HG03354 (cell line): ENCODE measurements at regions not wholly inside any gene's neighbourhood (a gene's known extent, or its start where the extent isn't known, plus 50 kb on each side); places are given as distances from the start of the nearest gene placed in this dataset.
"Not testable (repeated sequence)": the region's sequence is repeated elsewhere in the genome, so short reads cannot be mapped to it uniquely, and the experiment has no call there.

Experiments
- ATAC-seq: cut with Tn5 transposase; IDR thresholded peaks from one replicate; pipeline ENCODE4 v1.9.1; 2021; ENCODE audit warnings: mild to moderate bottlenecking; ENCODE audit not compliant: unreplicated experiment, poor library complexity, severe bottlenecking

DNA sequence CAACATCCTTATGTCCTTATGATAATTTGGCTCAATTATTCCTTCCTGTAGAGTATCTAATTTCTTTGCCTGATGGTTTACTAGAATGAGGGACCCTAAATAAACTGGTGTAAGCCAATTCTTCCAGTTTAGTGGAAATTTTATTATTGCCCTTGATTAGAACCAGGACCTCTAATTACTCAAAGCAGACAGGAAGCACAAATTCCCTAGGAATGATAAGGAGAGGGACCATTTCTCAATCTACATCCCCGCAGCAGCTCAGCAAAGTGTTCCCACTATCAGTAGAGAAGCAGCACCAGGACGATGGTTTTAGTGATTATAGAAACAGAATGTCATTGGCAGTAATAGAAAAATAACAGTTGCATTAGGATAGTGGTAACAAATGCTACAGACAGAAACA is 97.1 kb downstream of the PLPPR4 start:
- no peak for ATAC-seq

DNA sequence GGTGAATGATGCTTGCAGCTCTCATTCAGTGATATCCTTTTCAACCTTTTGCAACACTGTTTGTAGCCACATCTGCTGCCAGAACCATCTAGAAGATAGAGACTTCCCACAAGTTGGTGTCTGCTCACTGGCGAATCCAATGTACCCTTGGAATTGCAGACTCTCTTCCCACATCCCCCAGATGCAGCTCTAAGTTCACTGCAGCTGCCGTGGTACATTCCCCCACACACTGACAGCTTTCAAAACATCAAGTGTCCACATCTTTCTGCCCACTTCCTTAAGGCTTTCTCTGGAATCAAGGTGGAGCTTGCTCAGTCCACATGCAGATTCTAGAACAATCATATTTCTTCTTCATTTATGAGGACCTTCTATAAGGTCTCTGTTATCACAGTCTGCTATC is 99.2 kb downstream of the PLPPR4 start:
- no peak for ATAC-seq

DNA sequence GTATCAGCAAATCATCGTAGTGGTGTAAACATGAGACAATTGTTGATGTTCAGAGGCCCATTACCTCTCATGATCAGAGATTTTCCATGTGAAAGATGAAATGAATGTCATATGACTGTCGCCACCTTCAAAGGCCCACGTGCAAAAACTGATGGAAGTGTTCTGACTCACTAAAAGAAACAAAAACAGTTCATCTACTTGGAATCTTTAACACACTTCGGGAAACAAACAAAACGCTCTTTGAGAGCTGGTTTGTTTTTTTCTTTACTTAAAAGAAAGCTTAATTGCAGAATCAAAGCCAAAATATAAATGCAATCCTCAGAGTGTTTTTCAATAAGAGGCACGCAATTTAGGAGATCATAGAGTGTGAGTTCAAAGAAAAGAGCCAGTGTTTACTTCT is 100.8 kb downstream of the PLPPR4 start:
- no peak for ATAC-seq

DNA sequence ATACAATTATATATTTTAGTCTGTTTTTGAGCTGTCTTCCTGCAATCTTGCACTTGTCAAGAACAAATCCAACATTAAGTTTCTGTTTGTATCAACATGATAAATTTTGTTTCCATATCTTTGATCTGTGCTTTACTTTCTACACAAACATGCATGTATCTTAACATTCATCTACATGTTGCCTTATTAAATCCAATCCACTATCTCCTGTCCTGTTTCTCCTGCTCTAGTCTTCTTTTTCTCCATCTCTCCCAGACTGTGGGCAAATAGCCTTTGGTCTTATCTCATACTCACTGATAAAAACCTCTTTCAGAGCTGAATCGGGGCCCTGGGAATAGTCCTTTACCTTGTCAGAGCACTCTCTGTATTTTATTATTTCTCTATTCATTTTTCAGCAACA is 101.3 kb downstream of the PLPPR4 start:
- ATAC-seq, result no peak

DNA sequence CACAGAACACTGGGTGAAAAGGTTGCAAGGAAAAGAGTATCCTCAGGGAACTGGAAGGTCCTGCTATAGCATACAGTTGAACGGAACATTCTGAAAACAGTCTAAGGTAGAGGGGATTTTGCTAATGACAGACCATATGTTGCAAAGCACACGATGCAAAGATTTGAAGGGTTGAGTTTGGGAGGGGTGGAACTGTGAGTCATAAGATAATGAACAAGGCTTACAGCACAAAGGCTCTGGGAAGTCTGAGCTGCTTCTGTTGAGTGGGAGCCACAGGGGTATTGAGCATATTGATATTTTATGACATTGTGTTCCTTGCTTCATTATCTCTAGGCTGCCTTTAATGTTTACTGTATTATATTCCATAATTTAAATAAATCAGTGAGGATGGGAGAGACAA is 104.9 kb downstream of the PLPPR4 start:
- ATAC-seq, result no peak

DNA sequence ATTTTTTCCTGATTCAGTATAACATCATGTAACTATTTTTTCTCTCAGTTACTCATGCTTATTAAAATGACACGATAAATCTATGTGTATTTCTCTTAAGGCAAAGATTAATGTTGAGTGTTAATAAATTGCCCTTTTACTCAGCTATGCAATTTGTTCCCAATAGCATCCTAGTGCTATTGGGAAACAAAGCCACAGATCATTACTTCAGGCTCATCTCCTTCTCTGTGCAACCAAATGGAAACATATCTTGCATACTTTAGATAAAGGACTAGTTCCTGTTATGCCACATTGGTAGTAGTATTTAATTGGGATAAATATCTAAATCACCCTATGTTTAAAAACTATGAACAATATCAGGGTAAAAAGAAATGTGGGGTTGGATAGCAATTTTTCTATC is 106.2 kb downstream of the PLPPR4 start:
- no peak for ATAC-seq

DNA sequence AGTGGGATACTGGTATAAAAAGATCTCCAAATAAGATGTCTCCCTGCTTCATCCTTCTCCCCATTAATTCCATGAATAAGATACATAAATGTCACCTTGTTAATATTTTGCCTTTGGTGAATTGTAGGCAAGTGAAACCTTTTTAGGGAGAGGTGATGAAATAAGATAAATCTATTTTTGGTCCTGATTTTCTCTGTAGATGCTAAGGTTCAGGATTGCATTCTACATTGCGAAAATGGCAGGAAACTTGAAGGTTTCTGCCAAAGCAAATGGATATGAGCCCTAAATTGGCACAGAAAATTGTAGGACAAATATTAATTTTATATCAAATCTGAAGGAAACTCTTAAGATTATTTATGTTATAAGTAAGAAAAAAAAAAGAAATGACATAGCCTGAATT is 107.1 kb downstream of the PLPPR4 start:
- ATAC-seq, result no peak

DNA sequence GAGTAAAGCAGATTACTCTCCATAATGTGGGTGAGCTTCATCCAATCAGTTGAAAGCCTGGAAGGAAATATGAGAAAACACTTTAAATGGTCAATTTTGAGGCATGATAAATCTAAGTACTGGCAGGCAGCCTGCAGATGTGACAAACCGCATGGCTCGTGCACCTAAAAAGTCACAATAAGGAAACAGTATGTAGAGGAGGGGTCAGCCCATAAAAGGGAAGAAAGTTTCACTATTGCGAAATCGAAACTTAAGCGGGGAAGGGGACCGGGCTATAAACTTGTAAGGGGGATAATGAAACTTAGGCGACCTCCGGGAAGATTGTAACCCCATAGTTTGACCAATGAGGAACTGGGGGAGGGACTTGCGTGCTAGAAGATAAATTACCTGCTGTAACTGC is 109.8 kb downstream of the PLPPR4 start:
- ATAC-seq, result no peak

DNA sequence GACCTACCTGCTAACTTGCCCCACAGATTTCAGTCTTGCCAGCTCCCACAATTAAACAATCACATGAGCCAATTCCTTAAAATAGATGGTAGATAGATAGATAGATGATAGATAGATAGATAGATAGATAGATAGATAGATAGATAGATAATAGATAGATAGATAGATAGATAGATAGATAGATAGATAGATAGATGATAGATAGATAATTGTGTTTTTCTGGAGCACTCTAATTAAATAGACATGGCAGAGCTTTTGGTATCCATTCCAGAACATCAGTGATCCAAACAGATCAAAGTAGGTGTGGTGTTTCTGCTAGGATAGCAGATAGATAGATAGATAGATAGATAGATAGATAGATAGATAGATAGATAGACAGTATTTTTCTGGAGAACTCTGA is 110.4 kb downstream of the PLPPR4 start:
- not testable (repeated sequence) for ATAC-seq

DNA sequence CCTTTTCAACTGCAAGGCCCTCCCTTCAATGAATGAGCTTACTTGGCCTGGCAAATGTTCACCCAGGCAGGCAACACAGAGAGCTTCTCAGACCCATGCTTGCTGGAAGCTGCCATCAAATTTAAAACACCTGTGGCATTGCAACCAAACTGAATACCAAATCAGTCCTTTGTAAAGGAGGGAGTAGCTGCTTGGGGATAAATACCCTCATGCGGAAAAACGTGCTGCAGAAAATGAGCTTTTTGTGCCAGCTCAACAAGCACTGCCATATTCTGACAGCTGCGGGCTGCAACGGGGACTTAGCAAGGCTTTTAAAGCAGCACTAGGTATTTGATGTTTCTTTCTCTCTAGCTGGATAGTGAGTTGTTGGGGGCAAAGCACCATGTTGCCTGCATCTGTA is 119.7 kb downstream of the PLPPR4 start:
- no peak for ATAC-seq

DNA sequence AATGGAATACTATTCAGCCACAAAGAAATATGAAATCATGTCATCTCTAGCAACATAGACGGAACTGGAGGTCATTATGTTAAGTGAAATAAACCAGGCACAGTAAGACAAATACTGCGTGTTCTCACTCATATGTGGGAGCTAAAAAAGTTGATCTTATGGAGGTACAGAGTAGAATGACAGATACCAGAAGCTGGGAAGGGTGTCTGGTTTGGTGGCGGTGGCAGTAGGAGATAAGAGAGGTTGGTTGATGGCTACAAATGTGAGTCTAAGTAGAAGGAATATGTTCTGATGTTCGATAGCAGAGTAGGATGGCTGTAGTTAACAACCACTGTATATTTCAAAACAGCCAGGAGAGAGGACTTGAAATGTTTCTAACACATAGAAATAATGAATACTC is 121.6 kb downstream of the PLPPR4 start:
- ATAC-seq, result no peak

DNA sequence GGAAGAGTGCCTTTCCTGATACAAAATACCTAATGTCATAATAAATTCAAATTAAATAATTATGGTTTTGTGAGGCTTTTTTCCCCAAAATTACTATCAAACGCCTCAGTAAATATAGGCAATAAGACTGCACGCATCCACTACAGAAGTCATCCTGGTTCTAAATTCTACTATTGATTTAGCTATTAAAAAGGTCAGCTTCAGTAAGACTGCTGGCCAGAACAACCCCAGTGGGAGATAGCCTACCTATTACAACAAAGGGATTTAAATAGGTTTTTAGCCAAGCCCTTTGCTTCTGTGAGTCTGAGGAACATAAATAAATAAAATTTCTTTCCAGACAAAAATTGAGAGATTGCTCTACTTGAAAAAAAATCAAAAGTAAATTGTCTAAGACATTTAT is 132.1 kb downstream of the PLPPR4 start:
- ATAC-seq, result no peak

DNA sequence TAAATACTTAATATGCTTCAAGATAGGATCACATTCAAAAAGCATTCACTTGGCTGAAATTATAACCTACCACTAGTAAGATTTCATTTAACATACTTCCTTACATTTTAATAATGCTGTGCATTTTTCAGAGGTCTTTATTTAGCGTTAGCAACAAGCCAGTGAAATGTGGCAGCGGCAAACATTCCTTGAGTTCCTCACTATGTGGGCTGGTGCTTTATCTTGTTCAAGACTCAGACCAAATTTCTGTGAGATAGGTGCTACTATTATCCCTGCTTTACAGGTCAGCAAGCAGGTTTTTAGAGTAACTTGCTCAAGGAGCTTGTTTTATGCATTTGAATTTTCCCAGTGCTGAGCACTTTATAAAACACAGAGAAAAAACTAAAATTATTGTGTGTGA is 132.7 kb downstream of the PLPPR4 start:
- ATAC-seq, result no peak

DNA sequence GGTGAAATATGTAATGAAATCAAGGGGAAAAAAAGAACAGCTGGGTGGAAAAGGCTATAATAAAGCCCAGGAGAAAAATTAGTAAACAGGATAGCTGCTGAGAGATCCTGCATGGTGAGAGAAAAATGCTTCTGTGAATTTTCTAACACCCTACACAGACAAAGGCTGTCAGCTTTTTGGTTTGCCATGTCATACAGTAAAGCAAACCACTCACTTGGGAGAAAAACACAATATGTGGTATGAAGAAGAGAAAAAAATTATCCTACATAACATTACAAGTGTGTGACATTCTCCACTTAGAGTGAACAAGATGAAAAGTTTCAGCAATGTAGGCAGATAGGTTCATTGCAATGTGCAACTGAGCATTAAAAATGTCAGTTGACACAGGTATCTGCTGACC is 133.6 kb downstream of the PLPPR4 start:
- no peak for ATAC-seq

DNA sequence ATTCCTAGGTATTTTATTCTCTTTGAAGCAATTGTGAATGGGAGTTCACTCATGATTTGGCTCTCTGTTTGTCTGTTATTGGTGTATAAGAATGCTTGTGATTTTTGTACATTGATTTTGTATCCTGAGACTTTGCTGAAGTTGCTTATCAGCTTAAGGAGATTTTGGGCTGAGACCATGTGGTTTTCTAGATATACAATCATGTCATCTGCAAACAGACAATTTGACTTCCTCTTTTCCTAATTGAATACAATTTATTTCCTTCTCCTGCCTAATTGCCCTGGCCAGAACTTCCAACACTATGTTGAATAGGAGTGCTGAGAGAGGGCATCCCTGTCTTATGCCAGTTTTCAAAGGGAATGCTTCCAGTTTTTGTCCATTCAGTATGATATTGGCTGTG is 137.3 kb downstream of the PLPPR4 start:
- ATAC-seq, result not testable (repeated sequence)

DNA sequence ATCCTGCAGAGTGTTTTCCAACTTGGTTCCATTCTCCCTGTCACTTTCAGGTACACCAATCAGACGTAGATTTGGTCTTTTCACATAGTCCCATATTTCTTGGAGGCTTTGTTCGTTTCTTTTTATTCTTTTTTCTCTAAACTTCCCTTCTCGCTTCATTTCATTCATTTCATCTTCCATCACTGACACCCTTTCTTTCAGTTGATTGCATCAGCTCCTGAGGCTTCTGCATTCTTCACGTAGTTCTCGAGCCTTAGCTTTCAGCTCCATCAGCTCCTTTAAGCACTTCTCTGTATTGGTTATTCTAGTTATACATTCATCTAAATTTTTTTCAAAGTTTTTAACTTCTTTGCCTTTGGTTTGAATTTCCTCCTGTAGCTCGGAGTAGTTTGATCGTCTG is 140.1 kb downstream of the PLPPR4 start:
- ATAC-seq, result not testable (repeated sequence)

DNA sequence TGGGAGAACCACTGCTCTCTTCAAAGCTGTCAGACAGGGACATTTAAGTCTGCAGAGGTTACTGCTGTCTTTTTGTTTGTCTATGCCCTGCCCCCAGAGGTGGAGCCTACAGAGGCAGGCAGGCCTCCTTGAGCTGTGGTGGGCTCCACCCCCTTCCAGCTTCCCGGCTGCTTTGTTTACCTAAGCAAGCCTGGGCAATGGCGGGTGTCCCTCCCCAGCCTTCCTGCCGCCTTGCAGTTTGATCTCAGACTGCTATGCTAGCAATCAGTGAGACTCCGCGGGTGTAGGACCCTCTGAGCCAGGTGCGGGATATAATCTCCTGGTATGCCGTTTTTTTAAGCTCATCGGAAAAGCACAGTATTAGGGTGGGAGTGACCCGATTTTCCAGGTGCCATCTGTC is 141.0 kb downstream of the PLPPR4 start:
- not testable (repeated sequence) for ATAC-seq

DNA sequence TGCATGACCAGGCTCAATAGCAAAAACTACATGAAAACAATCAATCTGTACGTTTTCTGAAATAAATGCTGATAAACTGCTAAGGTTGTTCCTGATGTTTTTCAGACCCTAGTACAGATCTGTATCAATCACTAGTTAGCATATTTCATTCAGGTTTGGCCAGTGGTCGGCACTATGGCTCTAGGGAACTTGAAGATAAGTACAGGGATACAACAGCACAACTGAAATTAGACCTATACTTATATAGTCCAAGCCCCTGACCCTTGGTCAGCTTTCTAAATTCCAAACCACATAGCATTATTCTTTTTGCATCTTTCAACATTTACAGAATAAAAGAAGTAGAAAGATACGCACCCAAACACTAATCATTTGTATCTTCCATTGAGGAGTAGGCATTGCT is 142.7 kb downstream of the PLPPR4 start:
- no peak for ATAC-seq

DNA sequence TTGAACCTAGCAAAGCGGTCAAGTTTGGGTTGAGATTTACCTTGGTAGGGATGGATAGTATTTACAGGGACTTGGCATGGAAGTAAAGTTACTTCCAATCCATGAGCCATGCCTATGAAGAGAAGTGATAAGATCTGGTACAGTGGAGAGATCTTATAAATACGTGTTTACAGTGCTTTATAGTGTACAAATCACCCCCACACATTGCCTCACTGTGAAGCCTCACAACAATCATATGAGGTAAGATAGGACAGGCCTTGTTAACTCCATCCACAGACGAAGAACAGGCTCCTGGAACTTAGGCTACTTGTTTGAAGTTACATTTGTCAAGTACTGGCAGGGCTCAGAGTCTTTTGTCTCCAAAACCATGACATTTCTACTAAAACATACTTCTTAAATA is 159.8 kb downstream of the PLPPR4 start:
- no peak for ATAC-seq

DNA sequence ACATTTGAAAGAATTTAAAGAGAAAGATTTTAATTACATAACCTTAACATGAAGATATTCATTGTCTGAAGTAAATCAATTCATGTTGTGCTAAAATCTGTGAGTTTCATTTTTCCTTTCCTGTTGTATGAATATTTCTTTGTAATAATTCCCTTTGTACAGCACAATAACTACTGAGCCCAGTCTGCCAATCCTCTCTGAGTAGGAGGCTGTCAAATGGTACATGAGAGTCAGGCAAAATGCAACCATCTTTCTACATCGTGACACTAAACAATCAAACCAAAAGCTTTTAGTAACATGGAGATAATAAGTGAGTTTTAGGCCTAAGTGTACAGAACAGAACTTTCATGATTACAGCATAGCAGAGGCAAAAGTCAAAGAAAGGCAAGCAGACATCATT is 165.5 kb downstream of the PLPPR4 start:
- no peak for ATAC-seq

DNA sequence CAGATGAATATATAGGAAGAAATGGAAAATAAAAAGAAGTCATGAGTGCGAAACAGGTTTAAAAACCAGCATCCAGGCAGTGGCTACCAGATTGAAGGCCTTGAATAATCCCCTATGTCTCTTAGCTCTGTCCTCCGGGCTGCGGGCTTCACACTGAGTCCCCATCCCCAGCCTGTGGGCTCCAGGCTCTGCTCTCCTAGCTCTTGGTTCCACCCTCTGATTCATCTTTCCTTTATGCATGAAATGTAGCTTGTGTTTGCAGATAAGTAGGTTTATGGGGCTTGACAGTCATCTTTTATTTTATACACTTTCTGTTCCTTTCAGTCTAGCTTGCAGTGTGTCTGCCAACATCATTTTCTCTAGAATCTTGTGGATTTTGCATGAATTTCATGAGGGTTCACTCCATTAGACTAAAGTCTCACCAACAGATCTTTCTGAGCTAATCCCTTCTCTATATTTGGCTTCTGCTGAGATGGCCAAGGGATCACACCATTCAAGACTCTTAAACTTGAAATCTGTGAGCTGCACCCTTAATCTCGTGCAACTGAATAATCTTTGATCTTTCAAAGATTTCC is 174.5 kb downstream of the PLPPR4 start:
- ATAC-seq, result no peak

DNA sequence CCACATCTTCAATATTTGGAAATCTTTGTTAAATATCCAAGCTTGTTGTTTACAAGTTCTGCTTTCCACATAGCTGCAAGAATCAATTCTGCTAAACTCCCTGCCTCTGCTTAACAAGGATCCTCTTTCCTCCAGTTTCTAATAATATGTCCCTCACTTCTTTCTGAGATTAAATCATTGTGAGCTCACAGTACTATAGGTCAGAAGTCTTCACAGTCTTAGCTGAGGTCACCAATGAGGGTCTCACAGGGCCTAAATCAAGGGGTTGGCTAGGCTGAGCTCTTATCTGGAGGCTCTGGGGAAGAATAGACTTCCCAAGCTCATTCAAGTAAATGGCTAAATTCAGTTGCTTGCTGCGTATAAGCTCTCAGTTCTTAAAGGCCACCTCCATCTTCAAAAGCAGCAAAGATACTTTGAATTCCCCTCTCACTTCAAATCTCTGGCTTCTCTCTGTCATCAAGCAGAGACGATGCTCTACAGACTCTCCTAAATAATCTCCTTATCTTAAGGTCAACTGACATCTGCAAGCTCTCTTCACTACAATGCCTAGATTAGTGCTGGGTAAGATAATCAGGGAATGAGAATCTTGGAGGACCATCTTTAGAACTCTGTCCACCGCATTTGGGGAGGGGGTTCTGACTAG is 175.3 kb downstream of the PLPPR4 start:
- ATAC-seq, result no peak
